Endothelial cell (in vitro differentiated cells): ENCODE measurements at regions not wholly inside any gene's neighbourhood (a gene's known extent, or its start where the extent isn't known, plus 50 kb on each side); places are given as distances from the start of the nearest gene placed in this dataset.

Experiments used
- DNase-seq: peaks from one replicate; pipeline ENCODE4 v3.0.0; 2021; ENCODE audit warnings: low spot score
- H3K27ac Mint-ChIP-seq: one replicate; pipeline ENCODE4 v1.8.0; 2021; ENCODE audit warnings: mixed read lengths, inconsistent platforms; ENCODE audit not compliant: unreplicated experiment
- H3K27me3 Mint-ChIP-seq: one replicate; pipeline ENCODE4 v1.8.0; 2021; ENCODE audit warnings: mild to moderate bottlenecking, moderate library complexity, mixed read lengths, inconsistent platforms; ENCODE audit not compliant: unreplicated experiment
- H3K36me3 Mint-ChIP-seq: one replicate; pipeline ENCODE4 v1.8.0; 2021; ENCODE audit warnings: mild to moderate bottlenecking, low read depth, mixed read lengths, inconsistent platforms; ENCODE audit not compliant: unreplicated experiment
- H3K4me1 Mint-ChIP-seq: one replicate; pipeline ENCODE4 v1.8.0; 2021; ENCODE audit warnings: mild to moderate bottlenecking, mixed read lengths, inconsistent platforms; ENCODE audit not compliant: unreplicated experiment
- H3K4me3 Mint-ChIP-seq: one replicate; pipeline ENCODE4 v1.8.0; 2021; ENCODE audit warnings: mild to moderate bottlenecking, mixed read lengths, inconsistent platforms; ENCODE audit not compliant: unreplicated experiment
- H3K9me3 Mint-ChIP-seq: one replicate; pipeline ENCODE4 v1.8.0; 2021; ENCODE audit warnings: mixed read lengths, inconsistent platforms; ENCODE audit not compliant: unreplicated experiment
- CTCF ChIP-seq: fragments of 200-600 bp; sonication (generic); IDR thresholded peaks from one replicate; pipeline ENCODE4 v1.5.0; 2021; ENCODE audit warnings: antibody characterized with exemption; ENCODE audit not compliant: unreplicated experiment

DNA sequence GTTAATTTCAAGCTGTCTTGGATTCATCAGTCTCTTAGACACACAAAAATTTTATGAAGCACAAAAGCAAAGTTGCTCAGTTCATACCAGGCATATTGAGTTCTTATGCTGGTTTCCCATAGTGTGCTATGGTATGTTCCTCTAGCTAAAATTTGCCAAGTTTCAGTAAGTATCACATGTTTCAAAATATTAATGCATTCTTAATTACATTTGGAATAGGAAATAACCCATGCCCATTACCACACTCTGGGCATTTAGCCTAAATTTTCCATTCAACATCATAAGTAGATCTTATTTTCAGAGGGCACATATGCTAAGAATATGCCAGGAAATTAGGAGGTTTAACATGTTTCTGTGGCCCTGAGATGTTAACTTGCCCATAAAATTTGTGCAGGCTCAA, 289.9 kb downstream of the SHOX2 start:
- H3K9me3 Mint-ChIP-seq, result no peaks in the 10 kb centered on the region
- H3K36me3 Mint-ChIP-seq, result no peaks in the 10 kb centered on the region
- DNase-seq, result no peak
- H3K27ac Mint-ChIP-seq, result no peak overlapping the region
- H3K4me1 Mint-ChIP-seq, result no peaks in the 10 kb centered on the region
- TF ChIP-seq CTCF, result no peak
- no peak overlapping the region for H3K4me3 Mint-ChIP-seq
- no peaks in the 10 kb centered on the region for H3K27me3 Mint-ChIP-seq

DNA sequence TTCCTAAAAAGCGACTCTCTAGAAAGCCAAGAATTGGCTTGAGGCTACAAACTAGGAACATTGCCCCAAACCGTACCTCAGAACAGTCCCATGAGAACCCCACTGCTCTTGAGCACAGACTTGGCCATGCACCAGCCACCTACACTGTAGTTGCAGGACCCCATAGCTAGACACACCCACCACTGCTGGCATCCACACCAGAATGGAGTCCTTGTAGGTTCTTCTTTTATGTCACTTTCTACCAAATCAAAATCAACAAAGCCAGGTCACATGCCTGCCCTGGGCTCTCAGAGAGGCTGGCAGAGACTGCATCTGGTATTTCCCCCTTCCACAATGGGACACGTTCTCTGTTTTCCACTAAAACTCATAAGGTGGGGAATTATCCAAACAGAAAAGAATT, 290.5 kb downstream of the SHOX2 start:
- DNase-seq, result no peak
- no peaks in the 10 kb centered on the region for H3K4me1 Mint-ChIP-seq
- H3K27me3 Mint-ChIP-seq, result no peaks in the 10 kb centered on the region
- no peaks in the 10 kb centered on the region for H3K9me3 Mint-ChIP-seq
- no peaks in the 10 kb centered on the region for H3K36me3 Mint-ChIP-seq
- no peak for TF ChIP-seq CTCF
- H3K4me3 Mint-ChIP-seq, result no peak overlapping the region
- no peak overlapping the region for H3K27ac Mint-ChIP-seq

- H3K36me3 Mint-ChIP-seq, result no peaks in the 10 kb centered on the region
- H3K4me1 Mint-ChIP-seq, result no peaks in the 10 kb centered on the region
- no peaks in the 10 kb centered on the region for H3K9me3 Mint-ChIP-seq
- no peak overlapping the region for H3K4me3 Mint-ChIP-seq
- no peak for TF ChIP-seq CTCF
- no peaks in the 10 kb centered on the region for H3K27me3 Mint-ChIP-seq
- DNase-seq, result no peak
- H3K27ac Mint-ChIP-seq, result no peak overlapping the region
Observed at GRCh38 chr3:157810924-157811718, 295.1 kb downstream of the SHOX2 start.

GRCh38 chr3:157807280-157807679, 298.9 kb downstream of the SHOX2 start:
- no peaks in the 10 kb centered on the region for H3K9me3 Mint-ChIP-seq
- no peak for DNase-seq
- H3K36me3 Mint-ChIP-seq, result no peaks in the 10 kb centered on the region
- H3K4me1 Mint-ChIP-seq, result no peaks in the 10 kb centered on the region
- no peak overlapping the region for H3K27ac Mint-ChIP-seq
- H3K4me3 Mint-ChIP-seq, result no peak overlapping the region
- no peak for TF ChIP-seq CTCF
- H3K27me3 Mint-ChIP-seq, result no peaks in the 10 kb centered on the region

GRCh38 chr3:157805538-157805937, 300.7 kb downstream of the SHOX2 start:
- Mint-ChIP-seq H3K4me3 (no peak overlapping the region), H3K4me1 (no peaks in the 10 kb centered on the region)
- no peak for TF ChIP-seq CTCF

More at GRCh38 chr3:157805538-157805937, 300.7 kb downstream of the SHOX2 start:
- Mint-ChIP-seq H3K27ac (no peak overlapping the region), H3K9me3 (no peaks in the 10 kb centered on the region), H3K36me3 (no peaks in the 10 kb centered on the region), H3K27me3 (no peaks in the 10 kb centered on the region)
- no peak for DNase-seq
